C4-2B (cell line): ENCODE measurements at regions not wholly inside any gene's neighbourhood (a gene's known extent, or its start where the extent isn't known, plus 50 kb on each side); places are given as distances from the start of the nearest gene placed in this dataset.

Source experiments
- H3K27ac ChIP-seq: fragments of 450-650 bp; 2 replicates; pipeline ENCODE4 v1.5.1; 2017
- ZFX ChIP-seq: fragments of 450-650 bp; IDR thresholded peaks from 2 replicates; pipeline ENCODE4 v1.6.1; 2017
- TF ChIP-seq, protein P1 (sequence below): fragments of 450-650 bp; conservative IDR thresholded peaks from 2 replicates; pipeline ENCODE4 v1.5.1; 2017; ENCODE audit warnings: mild to moderate bottlenecking

GRCh38 chr16:79452671-79453070 lies 147.9 kb downstream of the MAF start:
- no peak overlapping the region for H3K27ac ChIP-seq
- TF ChIP-seq ZFX, result no peak
- TF ChIP-seq, protein P1, sequence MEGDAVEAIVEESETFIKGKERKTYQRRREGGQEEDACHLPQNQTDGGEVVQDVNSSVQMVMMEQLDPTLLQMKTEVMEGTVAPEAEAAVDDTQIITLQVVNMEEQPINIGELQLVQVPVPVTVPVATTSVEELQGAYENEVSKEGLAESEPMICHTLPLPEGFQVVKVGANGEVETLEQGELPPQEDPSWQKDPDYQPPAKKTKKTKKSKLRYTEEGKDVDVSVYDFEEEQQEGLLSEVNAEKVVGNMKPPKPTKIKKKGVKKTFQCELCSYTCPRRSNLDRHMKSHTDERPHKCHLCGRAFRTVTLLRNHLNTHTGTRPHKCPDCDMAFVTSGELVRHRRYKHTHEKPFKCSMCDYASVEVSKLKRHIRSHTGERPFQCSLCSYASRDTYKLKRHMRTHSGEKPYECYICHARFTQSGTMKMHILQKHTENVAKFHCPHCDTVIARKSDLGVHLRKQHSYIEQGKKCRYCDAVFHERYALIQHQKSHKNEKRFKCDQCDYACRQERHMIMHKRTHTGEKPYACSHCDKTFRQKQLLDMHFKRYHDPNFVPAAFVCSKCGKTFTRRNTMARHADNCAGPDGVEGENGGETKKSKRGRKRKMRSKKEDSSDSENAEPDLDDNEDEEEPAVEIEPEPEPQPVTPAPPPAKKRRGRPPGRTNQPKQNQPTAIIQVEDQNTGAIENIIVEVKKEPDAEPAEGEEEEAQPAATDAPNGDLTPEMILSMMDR, result no peak

DNA sequence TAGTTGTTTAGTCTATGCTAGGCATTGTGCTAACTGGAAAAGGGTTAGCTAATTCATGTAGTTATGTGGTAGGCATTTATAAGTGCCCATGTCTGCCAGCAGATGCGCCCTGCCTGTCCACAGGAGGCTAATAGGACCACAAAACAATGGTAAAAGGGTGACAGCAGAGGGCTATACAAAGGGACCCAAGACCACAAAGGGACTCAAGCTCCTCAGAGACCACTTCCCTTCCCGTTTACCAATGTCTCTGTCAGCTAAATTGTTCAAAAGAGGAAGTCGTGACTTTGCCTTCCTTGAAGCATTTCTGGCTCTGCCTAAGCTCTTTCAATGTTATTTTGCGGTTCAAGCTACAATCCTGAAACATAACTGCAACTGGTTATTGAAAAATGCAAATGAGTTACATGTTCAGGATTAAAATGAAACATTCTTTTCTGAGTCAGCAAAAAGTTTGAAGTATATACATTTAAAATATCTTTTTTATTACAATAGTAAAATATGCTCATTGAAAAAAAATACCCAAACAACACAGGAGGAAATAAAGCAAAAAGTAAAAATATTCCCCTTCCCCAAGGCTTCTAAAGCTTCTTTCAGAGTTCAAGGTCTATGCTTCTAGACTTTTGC lies 149.2 kb downstream of the MAF start:
- no peak for TF ChIP-seq ZFX
- TF ChIP-seq, protein P1, result no peak
- H3K27ac ChIP-seq, result no peak overlapping the region

GRCh38 chr16:79449900-79450299 lies 150.6 kb downstream of the MAF start:
- TF ChIP-seq, protein P1, result no peak
- TF ChIP-seq ZFX, result no peak
- no peak overlapping the region for H3K27ac ChIP-seq

- no peak for TF ChIP-seq ZFX
- TF ChIP-seq, protein P1, result no peak
- H3K27ac ChIP-seq, result no peak overlapping the region
Observed at GRCh38 chr16:79449067-79449769, 151.3 kb downstream of the MAF start.

- no peak overlapping the region for H3K27ac ChIP-seq
- TF ChIP-seq, protein P1, result no peak
- no peak for TF ChIP-seq ZFX
Observed at GRCh38 chr16:79444572-79444971, 156.0 kb downstream of the MAF start.

DNA sequence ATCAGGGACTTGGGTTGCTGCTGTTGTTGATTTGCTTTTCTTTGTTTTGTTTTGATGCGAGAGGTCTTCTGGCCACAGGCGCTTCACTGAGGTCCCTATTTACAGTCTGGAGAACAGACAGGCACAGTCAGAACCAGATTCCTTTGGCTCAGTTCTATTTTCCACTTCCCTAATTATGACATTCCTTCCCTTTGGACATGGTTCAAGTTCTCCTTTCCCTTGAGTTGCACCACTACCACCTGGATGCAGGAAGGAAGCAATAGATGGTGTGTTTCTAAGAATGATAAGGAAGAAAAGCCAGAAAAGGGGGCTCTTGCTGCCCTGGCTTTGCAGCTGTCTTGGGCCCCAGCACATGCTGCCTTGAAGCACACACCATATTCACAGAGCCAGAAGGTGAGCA lies 160.6 kb downstream of the MAF start:
- TF ChIP-seq, protein P1, result no peak
- no peak for TF ChIP-seq ZFX
- H3K27ac ChIP-seq, result peak overlapping the region; percentile 37

DNA sequence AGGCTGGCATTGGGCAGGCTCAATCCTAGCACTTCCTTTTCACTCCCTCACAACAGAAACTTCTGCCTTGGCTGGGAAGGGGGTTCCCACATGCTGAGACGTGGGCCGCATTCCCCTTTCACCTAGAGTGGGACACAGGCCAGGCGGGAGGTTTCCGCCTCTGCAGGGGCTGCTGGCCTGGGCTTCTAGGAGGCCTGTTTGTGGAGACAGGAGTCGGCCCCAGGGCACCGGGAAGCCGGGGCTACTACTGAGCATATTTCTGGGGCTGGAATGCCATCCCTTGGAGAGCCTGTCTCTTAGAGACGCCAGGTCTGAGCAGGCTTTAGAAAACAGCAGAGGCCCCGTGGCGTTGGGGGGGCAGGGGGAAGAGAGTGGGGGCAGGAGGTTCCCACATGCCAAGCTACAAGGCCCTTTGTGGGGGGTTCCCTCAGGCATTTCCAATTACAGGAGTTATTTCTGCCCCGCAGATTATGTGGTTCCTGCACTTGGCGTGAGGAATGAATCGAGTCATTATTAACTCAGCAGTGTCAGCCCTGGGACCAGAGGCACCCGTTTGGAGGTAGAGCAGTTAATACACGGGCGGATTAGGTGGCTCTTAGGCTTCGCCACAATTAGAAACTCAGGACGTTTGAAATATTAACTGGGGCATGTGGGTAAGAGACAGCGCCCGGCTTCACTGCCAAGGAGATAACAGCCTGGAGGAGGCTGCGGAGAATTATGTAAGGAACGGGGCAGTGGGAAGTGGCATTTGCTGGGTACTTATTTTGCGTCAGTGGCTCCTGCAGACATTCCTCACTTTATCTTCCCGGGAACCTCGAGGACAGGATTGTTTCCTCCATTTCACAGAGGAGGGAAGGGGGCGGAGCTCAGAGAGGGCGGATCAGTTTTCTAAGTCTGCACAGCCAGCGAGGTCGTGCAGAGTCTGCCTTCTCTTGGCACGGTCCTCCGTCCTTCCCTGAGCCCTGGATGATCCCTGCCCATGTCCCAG lies 162.5 kb downstream of the MAF start:
- TF ChIP-seq, protein P1, result no peak
- no peak for TF ChIP-seq ZFX
- no peak overlapping the region for H3K27ac ChIP-seq
